GM18499 (cell line): ENCODE measurements at regions not wholly inside any gene's neighbourhood (a gene's known extent, or its start where the extent isn't known, plus 50 kb on each side); places are given as distances from the start of the nearest gene placed in this dataset.

Experiments used
- ATAC-seq: cut with Tn5 transposase; IDR thresholded peaks from one replicate; pipeline ENCODE4 v1.9.1; 2021; ENCODE audit warnings: moderate number of reproducible peaks; ENCODE audit not compliant: insufficient read depth, unreplicated experiment

- ATAC-seq, result no peak
Measured at GRCh38 chr21:23740463-23740862, 1866.8 kb downstream of the MRPL39 start.

- ATAC-seq, result no peak
Measured at GRCh38 chr21:23732776-23733175, 1874.5 kb downstream of the MRPL39 start.

- no peak for ATAC-seq
Measured at GRCh38 chr21:23729331-23729730, 1878.0 kb downstream of the MRPL39 start.

- ATAC-seq, result no peak
Measured at GRCh38 chr21:23725576-23725975, 1881.7 kb downstream of the MRPL39 start.

GRCh38 chr21:23718446-23719285 lies 1888.6 kb downstream of the MRPL39 start:
- ATAC-seq, result no peak

- ATAC-seq, result no peak
Measured at GRCh38 chr21:23712166-23712565, 1895.1 kb downstream of the MRPL39 start.

GRCh38 chr21:23706431-23706830 lies 1900.8 kb downstream of the MRPL39 start:
- ATAC-seq, result no peak

GRCh38 chr21:23699402-23699801 lies 1907.9 kb downstream of the MRPL39 start:
- ATAC-seq, result no peak

GRCh38 chr21:23698619-23699018 lies 1908.7 kb downstream of the MRPL39 start:
- no peak for ATAC-seq

GRCh38 chr21:23695443-23695842 lies 1911.8 kb downstream of the MRPL39 start:
- no peak for ATAC-seq

GRCh38 chr21:23694390-23694789 lies 1912.9 kb downstream of the MRPL39 start:
- no peak for ATAC-seq

GRCh38 chr21:23690316-23690715 lies 1917.0 kb downstream of the MRPL39 start:
- ATAC-seq, result no peak

- ATAC-seq, result no peak
Measured at GRCh38 chr21:23686737-23687523, 1920.4 kb downstream of the MRPL39 start.

- ATAC-seq, result no peak
Measured at GRCh38 chr21:23684431-23684830, 1922.8 kb downstream of the MRPL39 start.

GRCh38 chr21:23664193-23664694 lies 1943.0 kb downstream of the MRPL39 start:
- no peak for ATAC-seq

GRCh38 chr21:23660560-23660959 lies 1946.7 kb downstream of the MRPL39 start:
- no peak for ATAC-seq

GRCh38 chr21:23644768-23645167 lies 1962.5 kb downstream of the MRPL39 start:
- no peak for ATAC-seq

- no peak for ATAC-seq
Measured at GRCh38 chr21:23639721-23640120, 1967.6 kb downstream of the MRPL39 start.

GRCh38 chr21:23638131-23638695 lies 1969.1 kb downstream of the MRPL39 start:
- ATAC-seq, result no peak

GRCh38 chr21:23633447-23633940 lies 1973.8 kb downstream of the MRPL39 start:
- ATAC-seq, result no peak

- no peak for ATAC-seq
Measured at GRCh38 chr21:23624281-23624680, 1983.0 kb downstream of the MRPL39 start.
